Endothelial cell of umbilical vein (primary cell): ENCODE measurements at regions not wholly inside any gene's neighbourhood (a gene's known extent, or its start where the extent isn't known, plus 50 kb on each side); places are given as distances from the start of the nearest gene placed in this dataset.

ENCODE experiments used
- BruUV-seq: library from RNA; stranded (reverse); fragments of 400-500 nt; replicated peaks from 2 replicates; lab custom pipeline; 2021; lab: Mats Ljungman, UMichigan
- CTCF ChIA-PET: fragments of 300-600, 350-600 bp; sonication (Branson Sonifier 250); formaldehyde crosslinking; loops from one replicate; lab custom pipeline; 2021; ENCODE audit warnings: antibody characterized with exemption, inconsistent platforms; lab: Charles Lee
- POLR2A ChIA-PET: fragments of 300-600, 350-600 bp; sonication (Branson Sonifier 250); formaldehyde crosslinking; loops from one replicate; lab custom pipeline; 2021; ENCODE audit warnings: antibody characterized with exemption, inconsistent platforms; lab: Charles Lee
- DNase-seq: peaks from one replicate; pipeline ENCODE4 v3.0.0-alpha.2; 2011; ENCODE audit warnings: low read depth, low spot score
- FAIRE-seq: peaks from 2 replicates; lab custom pipeline; 2011; peaks lifted over from hg19 to GRCh38; lab: Jason Lieb, UNC
- H2AFZ ChIP-seq: 2 replicates; pipeline ENCODE4 v1.6.0; 2012; ENCODE audit warnings: low read depth, low read length, control low read depth, inconsistent platforms
- H3K27ac ChIP-seq: 2 replicates; pipeline ENCODE4 v1.5.1; 2011; ENCODE audit warnings: low read depth, mild to moderate bottlenecking, control low read depth, low read length, moderate library complexity; ENCODE audit not compliant: insufficient read depth
- H3K27me3 ChIP-seq, 2 experiments: 2 replicates each; pipeline versions ENCODE4 v1.6.0 to v1.6.1; 2011; ENCODE audit warnings: low read length in 2 of 2, mixed read lengths in 1 of 2; ENCODE audit not compliant: control insufficient read depth in 2 of 2, insufficient read depth in 2 of 2
- H3K36me3 ChIP-seq, 2 experiments: 2 replicates in 1 of 2; 3 replicates in 1 of 2; pipeline ENCODE4 v1.5.1; 2011; ENCODE audit warnings: low read length in 2 of 2, mild to moderate bottlenecking in 1 of 2, moderate library complexity in 1 of 2; ENCODE audit not compliant: control insufficient read depth in 2 of 2, insufficient read depth in 2 of 2; ENCODE audit errors: extremely low read depth in 1 of 2
- H3K4me1 ChIP-seq: 3 replicates; pipeline ENCODE4 v1.5.1; 2011; ENCODE audit warnings: mild to moderate bottlenecking, low read length; ENCODE audit not compliant: control insufficient read depth, insufficient read depth; ENCODE audit errors: extremely low read depth
- H3K4me2 ChIP-seq: 2 replicates; pipeline ENCODE4 v1.6.1; 2011; ENCODE audit warnings: low read length, control low read depth, mixed read lengths; ENCODE audit not compliant: insufficient read depth
- H3K4me3 ChIP-seq, 3 experiments: fragments of 200-600 bp in 1 of 3; sonication (generic), shearing (Covaris generic) in 1 of 3; replicated peaks in 1 of 3; 2 replicates each; pipeline ENCODE4 v1.5.1; 2011 to 2016; ENCODE audit warnings: control low read depth in 3 of 3, low read length in 3 of 3, mild to moderate bottlenecking in 2 of 3, inconsistent platforms in 1 of 3, low read depth in 1 of 3, moderate library complexity in 1 of 3; ENCODE audit not compliant: insufficient read depth in 1 of 3
- H3K79me2 ChIP-seq: 2 replicates; pipeline ENCODE4 v1.6.0; 2012; ENCODE audit warnings: low read length, inconsistent platforms; ENCODE audit not compliant: control insufficient read depth, insufficient read depth
- H3K9ac ChIP-seq: replicated peaks from 2 replicates; pipeline ENCODE3; 2011; ENCODE audit warnings: low read length, control low read depth; ENCODE audit not compliant: insufficient read depth; ENCODE audit errors: extremely low read depth
- H3K9me1 ChIP-seq: replicated peaks from 3 replicates; pipeline ENCODE4 v1.6.0; 2011; ENCODE audit warnings: mild to moderate bottlenecking, low read length; ENCODE audit not compliant: control insufficient read depth, insufficient read depth; ENCODE audit errors: extremely low read depth
- H3K9me3 ChIP-seq: replicated peaks from 2 replicates; pipeline ENCODE4 v1.5.1; 2012; ENCODE audit warnings: low read length, inconsistent platforms; ENCODE audit not compliant: control insufficient read depth, insufficient read depth
- H4K20me1 ChIP-seq: replicated peaks from 2 replicates; pipeline ENCODE3; 2011; ENCODE audit warnings: mild to moderate bottlenecking, low read length; ENCODE audit not compliant: control insufficient read depth, insufficient read depth; ENCODE audit errors: extremely low read depth
- EZH2 ChIP-seq: IDR thresholded peaks from 2 replicates; pipeline ENCODE4 v1.6.1; 2012; ENCODE audit warnings: borderline replicate concordance, low read depth, mild to moderate bottlenecking, moderate library complexity, low read length, inconsistent platforms; ENCODE audit not compliant: severe bottlenecking
- FOS ChIP-seq: IDR thresholded peaks from 2 replicates; pipeline ENCODE4 v1.6.1; 2011; ENCODE audit warnings: mild to moderate bottlenecking, low read length, moderate library complexity, borderline replicate concordance; ENCODE audit not compliant: insufficient read depth
- GATA2 ChIP-seq: IDR thresholded peaks from 2 replicates; pipeline ENCODE4 v1.7.0; 2011; ENCODE audit warnings: low read depth, mild to moderate bottlenecking, moderate library complexity, mixed read lengths, low read length; ENCODE audit not compliant: insufficient read length, insufficient read depth
- JUN ChIP-seq: IDR thresholded peaks from 2 replicates; pipeline ENCODE4 v1.6.1; 2011; ENCODE audit warnings: borderline replicate concordance, low read depth; ENCODE audit not compliant: insufficient read length, insufficient read depth
- MYC ChIP-seq: IDR thresholded peaks from one replicate; pipeline ENCODE4 v1.6.1; 2011; ENCODE audit warnings: mild to moderate bottlenecking, low read depth, low read length
- POLR2A ChIP-seq: IDR thresholded peaks from 2 replicates; pipeline ENCODE4 v1.6.1; 2012; ENCODE audit warnings: low read depth, mild to moderate bottlenecking, control low read depth, low read length
- POLR2AphosphoS5 ChIP-seq: IDR thresholded peaks from 2 replicates; pipeline ENCODE4 v1.6.1; 2012; ENCODE audit warnings: low read depth, mild to moderate bottlenecking, control low read depth, low read length, moderate library complexity; ENCODE audit not compliant: insufficient read depth
- dilution Hi-C: fragments of 300-500 bp; cut with MboI; formaldehyde crosslinking; loops from one replicate; pipeline ENCODE4 v1.15.0; 2019; ENCODE audit warnings: low sequenced_read_pairs; ENCODE audit not compliant: extremely low pct_ligation_motif_present
- intact Hi-C: fragments of 100-400 bp; cut with micrococcal nuclease; formaldehyde crosslinking; loops from one replicate; pipeline ENCODE4 v1.10.0; 2022
- TF ChIP-seq, protein P1 (sequence below): IDR thresholded peaks from 2 replicates; pipeline ENCODE4 v1.6.1; 2011; ENCODE audit not compliant: insufficient read depth, insufficient read length
- TF ChIP-seq, protein P2 (sequence below), 2 donors: IDR thresholded peaks; 1 replicate in 1 of 2; 2 replicates in 1 of 2; pipeline ENCODE4 v1.5.1; 2011; ENCODE audit warnings: low read length in 2 of 2, mild to moderate bottlenecking in 2 of 2, moderate library complexity in 2 of 2, control low read depth in 1 of 2, inconsistent platforms in 1 of 2, low read depth in 1 of 2; ENCODE audit not compliant: insufficient read depth in 1 of 2; ENCODE audit errors: extremely low read depth in 1 of 2

GRCh38 chr6:5855787-5856470, 150.8 kb downstream of the NRN1 start:
- Histone ChIP-seq H3K4me1 (no peaks in the 10 kb centered on the region), H2AFZ (no peak overlapping the region), H3K36me3 (no peaks in the 10 kb centered on the region), H3K9me1 (no peaks in the 10 kb centered on the region), H3K9ac (no peak overlapping the region), H4K20me1 (no peaks in the 10 kb centered on the region), H3K79me2 (no peaks in the 10 kb centered on the region), H3K4me2 (no peak overlapping the region), H3K9me3 (no peaks in the 10 kb centered on the region), H3K27me3 (no peaks in the 10 kb centered on the region), H3K27ac (no peak overlapping the region), H3K4me3 (no peak overlapping the region)
- CTCF ChIA-PET, result no interaction called here
- TF ChIP-seq JUN, result no peak
- TF ChIP-seq, protein P1, sequence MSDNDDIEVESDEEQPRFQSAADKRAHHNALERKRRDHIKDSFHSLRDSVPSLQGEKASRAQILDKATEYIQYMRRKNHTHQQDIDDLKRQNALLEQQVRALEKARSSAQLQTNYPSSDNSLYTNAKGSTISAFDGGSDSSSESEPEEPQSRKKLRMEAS, result no peak
- POLR2A ChIA-PET, result no interaction called here
- intact Hi-C loops (no loop called here), dilution Hi-C loops (no loop called here)
- no TSS peak for BruUV-seq
- DNase-seq, result no peak
- FAIRE-seq, result no peak

- H3K27me3 ChIP-seq, result peaks cover 2 to 4% of the 10 kb centered on the region in 2 experiments
- no peak overlapping the region for H3K27ac ChIP-seq
- ChIA-PET CTCF (no interaction called here), POLR2A (no interaction called here)
- H3K9me3 ChIP-seq, result no peaks in the 10 kb centered on the region
- dilution Hi-C loops, result no loop called here
- TF ChIP-seq EZH2, result no peak
- TF ChIP-seq, protein P1, result no peak
- no peak for TF ChIP-seq POLR2AphosphoS5
- TF ChIP-seq GATA2, result no peak
- TF ChIP-seq MYC, result no peak
- no peak for TF ChIP-seq JUN
- TF ChIP-seq POLR2A, result no peak
- TF ChIP-seq, protein P2, sequence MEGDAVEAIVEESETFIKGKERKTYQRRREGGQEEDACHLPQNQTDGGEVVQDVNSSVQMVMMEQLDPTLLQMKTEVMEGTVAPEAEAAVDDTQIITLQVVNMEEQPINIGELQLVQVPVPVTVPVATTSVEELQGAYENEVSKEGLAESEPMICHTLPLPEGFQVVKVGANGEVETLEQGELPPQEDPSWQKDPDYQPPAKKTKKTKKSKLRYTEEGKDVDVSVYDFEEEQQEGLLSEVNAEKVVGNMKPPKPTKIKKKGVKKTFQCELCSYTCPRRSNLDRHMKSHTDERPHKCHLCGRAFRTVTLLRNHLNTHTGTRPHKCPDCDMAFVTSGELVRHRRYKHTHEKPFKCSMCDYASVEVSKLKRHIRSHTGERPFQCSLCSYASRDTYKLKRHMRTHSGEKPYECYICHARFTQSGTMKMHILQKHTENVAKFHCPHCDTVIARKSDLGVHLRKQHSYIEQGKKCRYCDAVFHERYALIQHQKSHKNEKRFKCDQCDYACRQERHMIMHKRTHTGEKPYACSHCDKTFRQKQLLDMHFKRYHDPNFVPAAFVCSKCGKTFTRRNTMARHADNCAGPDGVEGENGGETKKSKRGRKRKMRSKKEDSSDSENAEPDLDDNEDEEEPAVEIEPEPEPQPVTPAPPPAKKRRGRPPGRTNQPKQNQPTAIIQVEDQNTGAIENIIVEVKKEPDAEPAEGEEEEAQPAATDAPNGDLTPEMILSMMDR (IDR thresholded peaks at IDR 0.05; ENCODE audit: extremely low read depth in 1 of 2, insufficient read depth in 1 of 2, low read depth in 1 of 2, low read length in 2 of 2), result no peak
- no peak for TF ChIP-seq FOS
- BruUV-seq, result no TSS peak
- H3K4me3 ChIP-seq, result no peak overlapping the region
- intact Hi-C loops, result no loop called here
- no peaks in the 10 kb centered on the region for H3K36me3 ChIP-seq
- no peak overlapping the region for H3K4me2 ChIP-seq
- H3K4me1 ChIP-seq, result no peaks in the 10 kb centered on the region
- no peaks in the 10 kb centered on the region for H3K79me2 ChIP-seq
- no peaks in the 10 kb centered on the region for H4K20me1 ChIP-seq
- DNase-seq (no peak), FAIRE-seq (no peak)
- no peaks in the 10 kb centered on the region for H3K9me1 ChIP-seq
- H2AFZ ChIP-seq, result no peak overlapping the region
- H3K9ac ChIP-seq, result no peak overlapping the region
These were observed 151.8 kb downstream of the NRN1 start for GRCh38 chr6:5854899-5855298.
